SU-DHL-6 (cell line): ENCODE measurements at regions not wholly inside any gene's neighbourhood (a gene's known extent, or its start where the extent isn't known, plus 50 kb on each side); places are given as distances from the start of the nearest gene placed in this dataset.

Experiments used
- EZH2phosphoT487 ChIP-seq: fragments of 200-600 bp; sonication (generic), shearing (Covaris generic); conservative IDR thresholded peaks from 2 replicates; pipeline ENCODE4 v1.6.1; 2018; ENCODE audit warnings: mild to moderate bottlenecking, antibody characterized with exemption, low read length, moderate library complexity, mixed read lengths
- TF ChIP-seq, protein P1 (sequence below): fragments of 200-600 bp; sonication (generic); IDR thresholded peaks from one replicate; pipeline ENCODE4 v1.5.1; 2017; ENCODE audit warnings: antibody characterized with exemption, mild to moderate bottlenecking, low read length, moderate library complexity; ENCODE audit not compliant: insufficient read depth, poor library complexity, severe bottlenecking

DNA sequence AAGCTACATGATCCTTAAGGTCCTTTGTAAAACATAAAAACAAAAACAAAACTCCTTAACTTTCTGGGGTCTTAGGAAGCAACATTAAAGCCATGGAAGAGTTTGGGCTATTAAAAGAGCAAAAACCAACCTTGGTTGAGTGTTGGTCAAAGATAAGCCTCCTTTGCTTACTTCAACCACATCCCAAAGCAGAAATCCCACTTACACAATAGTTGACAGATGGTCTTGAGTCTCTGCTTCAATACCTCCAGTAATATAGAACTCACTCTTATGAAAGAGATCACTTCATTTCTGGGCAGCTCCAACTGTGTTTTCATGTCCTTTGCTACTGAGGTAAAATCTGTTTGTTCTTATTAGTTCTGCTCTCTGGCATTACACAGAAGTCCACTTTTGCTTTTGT lies 125.8 kb downstream of the SLC38A4 start:
- TF ChIP-seq, protein P1, sequence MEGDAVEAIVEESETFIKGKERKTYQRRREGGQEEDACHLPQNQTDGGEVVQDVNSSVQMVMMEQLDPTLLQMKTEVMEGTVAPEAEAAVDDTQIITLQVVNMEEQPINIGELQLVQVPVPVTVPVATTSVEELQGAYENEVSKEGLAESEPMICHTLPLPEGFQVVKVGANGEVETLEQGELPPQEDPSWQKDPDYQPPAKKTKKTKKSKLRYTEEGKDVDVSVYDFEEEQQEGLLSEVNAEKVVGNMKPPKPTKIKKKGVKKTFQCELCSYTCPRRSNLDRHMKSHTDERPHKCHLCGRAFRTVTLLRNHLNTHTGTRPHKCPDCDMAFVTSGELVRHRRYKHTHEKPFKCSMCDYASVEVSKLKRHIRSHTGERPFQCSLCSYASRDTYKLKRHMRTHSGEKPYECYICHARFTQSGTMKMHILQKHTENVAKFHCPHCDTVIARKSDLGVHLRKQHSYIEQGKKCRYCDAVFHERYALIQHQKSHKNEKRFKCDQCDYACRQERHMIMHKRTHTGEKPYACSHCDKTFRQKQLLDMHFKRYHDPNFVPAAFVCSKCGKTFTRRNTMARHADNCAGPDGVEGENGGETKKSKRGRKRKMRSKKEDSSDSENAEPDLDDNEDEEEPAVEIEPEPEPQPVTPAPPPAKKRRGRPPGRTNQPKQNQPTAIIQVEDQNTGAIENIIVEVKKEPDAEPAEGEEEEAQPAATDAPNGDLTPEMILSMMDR = no peak
- no peak for TF ChIP-seq EZH2phosphoT487
